ENCODE measurements at regions not wholly inside any gene's neighbourhood (a gene's known extent, or its start where the extent isn't known, plus 50 kb on each side); places are given as distances from the start of the nearest gene placed in this dataset.

DNA sequence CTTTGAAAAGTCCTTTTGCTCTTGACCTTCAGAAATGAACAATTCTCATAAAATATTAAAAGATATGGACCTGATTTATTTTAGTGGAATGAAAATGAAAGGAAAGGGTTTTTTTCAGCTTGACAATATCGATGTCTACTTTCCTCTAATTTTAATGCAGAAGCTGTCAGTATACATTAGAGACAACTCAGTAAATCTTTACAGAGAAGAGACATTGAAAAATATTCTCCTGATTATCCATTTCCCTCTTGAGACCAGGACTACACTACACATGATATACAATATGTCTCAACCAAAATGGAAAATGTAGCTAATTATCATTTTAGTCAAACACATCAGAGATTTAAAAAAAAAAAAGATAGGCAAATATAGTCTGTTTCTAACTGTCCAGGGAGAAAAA, 288.5 kb upstream of the NUDT12 start:
- Histone ChIP-seq H3K4me1 (no peaks in the 10 kb centered on the region), H3K4me3 (no peak overlapping the region), H3K27me3 (no peaks in the 10 kb centered on the region), H3K4me2 (no peak overlapping the region), H3K9me3 (replicated peaks in 1 of 11) (no peaks in the 10 kb centered on the region), H3K27ac (no peak overlapping the region), H3K9ac (no peak overlapping the region), H4K20me1 (no peaks in the 10 kb centered on the region), H3K36me3 (no peaks in the 10 kb centered on the region)
- TF ChIP-seq Cebpa-rat (IDR thresholded peaks at IDR 0.05), result no peak

DNA sequence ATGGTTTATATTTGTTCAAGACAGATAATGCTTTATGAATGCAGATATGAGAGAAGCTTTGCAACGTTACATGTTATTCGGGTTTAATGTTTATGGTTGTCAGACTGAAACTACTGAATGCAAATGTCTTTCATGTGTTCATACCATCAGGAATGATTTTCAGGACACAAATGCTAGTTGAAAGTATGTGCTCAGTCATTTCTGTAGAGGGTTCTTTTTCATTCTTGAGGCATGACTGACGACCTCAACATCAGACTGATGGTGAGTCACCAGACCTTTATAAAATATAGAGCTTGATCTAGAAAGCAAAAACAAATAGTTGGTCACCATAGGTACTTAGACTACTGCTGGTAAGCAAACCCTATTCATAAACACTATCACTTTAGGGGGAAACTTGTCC, 287.3 kb upstream of the NUDT12 start:
- Histone ChIP-seq H3K4me2 (no peak overlapping the region), H3K4me1 (no peaks in the 10 kb centered on the region), H3K27me3 (no peaks in the 10 kb centered on the region), H3K4me3 (no peak overlapping the region), H3K9ac (no peak overlapping the region), H3K36me3 (no peaks in the 10 kb centered on the region), H3K27ac (no peak overlapping the region), H3K9me3 (replicated peaks in 1 of 11) (no peaks in the 10 kb centered on the region), H4K20me1 (no peaks in the 10 kb centered on the region)
- no peak for TF ChIP-seq Cebpa-rat (IDR thresholded peaks at IDR 0.05)

DNA sequence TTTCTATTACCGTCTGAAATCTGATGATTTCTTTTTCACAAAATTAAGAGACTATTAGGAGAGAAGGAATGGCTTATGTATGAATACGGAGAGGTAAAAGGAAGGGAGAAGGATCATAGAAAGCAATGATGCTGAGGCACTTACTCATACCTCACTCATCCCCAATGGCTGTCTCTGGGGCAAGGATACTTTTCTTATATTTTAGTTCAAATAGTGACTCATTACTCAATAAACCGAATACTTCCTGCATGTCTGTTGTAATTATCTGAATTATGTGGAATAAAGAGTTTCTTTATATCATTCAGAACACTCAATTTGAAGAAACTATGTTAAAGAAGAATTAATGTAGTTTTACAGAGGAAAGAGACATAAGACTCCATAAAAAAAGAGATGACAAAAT, 284.5 kb upstream of the NUDT12 start:
- Histone ChIP-seq H3K36me3 (no peaks in the 10 kb centered on the region), H3K27ac (no peak overlapping the region), H3K4me2 (no peak overlapping the region), H3K27me3 (no peaks in the 10 kb centered on the region), H3K9ac (no peak overlapping the region), H4K20me1 (no peaks in the 10 kb centered on the region), H3K4me3 (no peak overlapping the region), H3K4me1 (no peaks in the 10 kb centered on the region), H3K9me3 (replicated peaks in 1 of 11) (no peaks in the 10 kb centered on the region)
- TF ChIP-seq Cebpa-rat (IDR thresholded peaks at IDR 0.05), result no peak

- TF ChIP-seq Cebpa-rat (IDR thresholded peaks at IDR 0.05), result no peak
- no peaks in the 10 kb centered on the region for H3K9me3 ChIP-seq (replicated peaks in 1 of 11)
Observed at GRCh38 chr5:103842936-103843335, 280.3 kb upstream of the NUDT12 start.

GRCh38 chr5:103840600-103840999, 278.0 kb upstream of the NUDT12 start:
- TF ChIP-seq Cebpa-rat (IDR thresholded peaks at IDR 0.05), result no peak
- Histone ChIP-seq H3K27me3 (no peaks in the 10 kb centered on the region), H3K4me1 (no peaks in the 10 kb centered on the region), H3K9ac (no peak overlapping the region), H3K4me2 (no peak overlapping the region), H4K20me1 (no peaks in the 10 kb centered on the region), H3K9me3 (replicated peaks in 1 of 11) (no peaks in the 10 kb centered on the region), H3K27ac (no peak overlapping the region), H3K4me3 (no peak overlapping the region), H3K36me3 (no peaks in the 10 kb centered on the region)

More at GRCh38 chr5:103842936-103843335, 280.3 kb upstream of the NUDT12 start:
- Histone ChIP-seq H3K4me1 (no peaks in the 10 kb centered on the region), H3K36me3 (no peaks in the 10 kb centered on the region), H3K4me2 (no peak overlapping the region), H3K9ac (no peak overlapping the region), H3K4me3 (no peak overlapping the region), H3K27ac (no peak overlapping the region), H3K27me3 (no peaks in the 10 kb centered on the region), H4K20me1 (no peaks in the 10 kb centered on the region)

- H3K4me3 ChIP-seq, result no peak overlapping the region
- no peak overlapping the region for H3K9ac ChIP-seq
- no peaks in the 10 kb centered on the region for H3K27me3 ChIP-seq
- H3K27ac ChIP-seq, result no peak overlapping the region
- H4K20me1 ChIP-seq, result no peaks in the 10 kb centered on the region
- no peaks in the 10 kb centered on the region for H3K4me1 ChIP-seq
- H3K36me3 ChIP-seq, result no peaks in the 10 kb centered on the region
- no peak for TF ChIP-seq Cebpa-rat (IDR thresholded peaks at IDR 0.05)
- no peaks in the 10 kb centered on the region for H3K9me3 ChIP-seq (replicated peaks in 1 of 11)
- H3K4me2 ChIP-seq, result no peak overlapping the region
Observed at GRCh38 chr5:103834216-103834615, 271.6 kb upstream of the NUDT12 start.

GRCh38 chr5:103829585-103829984, 267.0 kb upstream of the NUDT12 start:
- H3K36me3 ChIP-seq, result no peaks in the 10 kb centered on the region
- no peaks in the 10 kb centered on the region for H4K20me1 ChIP-seq
- no peaks in the 10 kb centered on the region for H3K4me1 ChIP-seq
- no peak overlapping the region for H3K27ac ChIP-seq
- TF ChIP-seq Cebpa-rat (IDR thresholded peaks at IDR 0.05), result no peak
- H3K9ac ChIP-seq, result no peak overlapping the region
- no peak overlapping the region for H3K4me3 ChIP-seq
- H3K27me3 ChIP-seq, result no peaks in the 10 kb centered on the region
- no peak overlapping the region for H3K4me2 ChIP-seq
- no peaks in the 10 kb centered on the region for H3K9me3 ChIP-seq (replicated peaks in 1 of 11)

GRCh38 chr5:103827976-103828375, 265.4 kb upstream of the NUDT12 start:
- Histone ChIP-seq H3K9me3 (replicated peaks in 1 of 11) (no peaks in the 10 kb centered on the region), H3K4me2 (no peak overlapping the region), H3K4me1 (no peaks in the 10 kb centered on the region), H3K9ac (no peak overlapping the region), H3K4me3 (no peak overlapping the region), H3K36me3 (no peaks in the 10 kb centered on the region), H3K27ac (no peak overlapping the region), H3K27me3 (no peaks in the 10 kb centered on the region), H4K20me1 (no peaks in the 10 kb centered on the region)
- TF ChIP-seq Cebpa-rat (IDR thresholded peaks at IDR 0.05), result no peak

- Histone ChIP-seq H4K20me1 (no peaks in the 10 kb centered on the region), H3K36me3 (no peaks in the 10 kb centered on the region), H3K27ac (no peak overlapping the region), H3K9me3 (replicated peaks in 1 of 11) (no peaks in the 10 kb centered on the region), H3K4me3 (no peak overlapping the region), H3K4me1 (no peaks in the 10 kb centered on the region), H3K4me2 (no peak overlapping the region), H3K9ac (no peak overlapping the region), H3K27me3 (no peaks in the 10 kb centered on the region)
- no peak for TF ChIP-seq Cebpa-rat (IDR thresholded peaks at IDR 0.05)
Observed at GRCh38 chr5:103821361-103821760, 258.8 kb upstream of the NUDT12 start.

DNA sequence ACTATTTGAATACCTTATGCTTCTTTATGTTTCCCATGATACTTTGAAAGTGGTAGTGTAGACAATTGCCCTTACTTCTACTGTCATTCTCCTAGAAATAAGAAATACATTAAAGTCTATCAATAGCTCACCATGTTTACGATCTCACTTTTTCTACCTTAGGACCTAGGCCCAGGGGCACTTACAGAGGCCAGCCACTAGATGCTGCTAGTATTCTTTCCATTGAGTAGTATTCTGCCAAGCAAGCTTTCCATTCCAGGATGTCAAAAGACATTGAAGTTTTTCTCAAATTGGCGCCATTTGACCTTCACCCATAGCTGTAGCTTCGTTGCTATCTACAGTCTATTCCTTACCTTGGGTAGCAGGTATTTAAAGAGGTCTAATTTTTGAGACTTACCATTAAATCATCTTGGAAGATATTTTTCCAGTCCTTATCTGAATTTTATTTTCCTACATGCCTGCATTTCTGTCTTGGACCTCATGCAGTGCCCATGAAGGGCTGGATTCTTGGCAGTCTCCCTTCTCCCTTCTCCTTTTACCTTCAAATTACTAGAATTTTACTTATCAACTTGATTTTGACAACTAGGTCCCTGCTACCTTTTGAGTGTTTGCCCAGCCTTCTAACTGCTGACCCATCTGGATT, 246.0 kb upstream of the NUDT12 start:
- Histone ChIP-seq H3K4me1 (no peaks in the 10 kb centered on the region), H3K9ac (no peak overlapping the region), H3K27ac (no peak overlapping the region), H3K36me3 (no peaks in the 10 kb centered on the region), H3K4me3 (no peak overlapping the region), H4K20me1 (no peaks in the 10 kb centered on the region), H3K27me3 (no peaks in the 10 kb centered on the region), H3K4me2 (no peak overlapping the region), H3K9me3 (replicated peaks in 1 of 11) (no peaks in the 10 kb centered on the region)
- no peak for TF ChIP-seq Cebpa-rat (IDR thresholded peaks at IDR 0.05)
